HG02885 (cell line): ENCODE measurements at regions not wholly inside any gene's neighbourhood (a gene's known extent, or its start where the extent isn't known, plus 50 kb on each side); places are given as distances from the start of the nearest gene placed in this dataset.
A peak's percentile ranks its signal among the peaks of the same experiment; 100 is the strongest.

Experiments used
- ATAC-seq: cut with Tn5 transposase; IDR thresholded peaks from one replicate; pipeline ENCODE4 v1.9.1; 2021; ENCODE audit warnings: mild to moderate bottlenecking; ENCODE audit not compliant: unreplicated experiment, poor library complexity

DNA sequence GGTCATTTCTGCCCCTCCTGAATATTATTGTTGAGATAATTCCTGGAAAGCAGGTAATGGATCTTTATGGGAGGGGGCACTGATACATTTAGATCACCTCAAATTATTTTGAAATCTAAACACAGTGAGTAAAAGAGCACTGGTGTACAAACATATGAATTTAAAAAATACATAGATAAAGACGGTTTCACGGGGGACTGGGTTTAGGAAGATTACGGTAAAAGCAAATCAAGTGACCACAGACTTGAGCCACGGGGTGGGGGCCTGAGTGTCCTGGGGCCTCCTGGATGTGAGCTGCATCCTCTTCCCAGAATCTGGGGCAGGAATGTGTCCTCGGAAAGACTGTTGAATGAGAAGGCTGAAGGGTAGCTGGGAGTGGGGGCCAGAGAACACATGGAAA lies 219.1 kb upstream of the KLF6 start:
- no peak for ATAC-seq

DNA sequence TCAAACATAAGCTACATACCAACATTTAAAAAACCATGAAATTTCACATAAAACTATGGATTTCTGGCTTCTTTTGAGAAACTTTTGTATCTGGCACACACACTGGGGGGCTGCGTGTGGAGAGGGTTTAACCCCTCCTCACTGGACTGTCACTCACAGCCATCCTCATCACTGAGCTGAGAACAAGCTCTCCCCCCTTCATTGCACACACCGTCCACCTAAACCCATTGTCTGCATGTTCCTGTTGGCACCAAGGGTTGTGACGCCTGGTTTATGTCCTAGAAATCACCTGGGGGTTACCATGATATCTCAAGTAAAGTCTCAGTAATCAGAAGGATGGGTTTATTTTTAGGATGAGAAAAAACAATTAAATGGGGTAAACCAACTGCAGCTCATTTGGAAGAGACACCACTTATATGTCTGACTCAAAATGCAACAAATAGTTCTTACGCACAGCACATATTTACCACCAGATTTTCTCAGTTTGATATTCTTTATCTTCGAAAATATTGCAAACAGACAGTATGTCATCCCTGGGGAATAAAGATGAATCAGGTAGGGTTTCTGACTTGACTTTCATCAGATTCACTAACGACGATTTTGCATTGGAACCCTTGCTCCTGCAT lies 218.5 kb upstream of the KLF6 start:
- peak; percentile 55 for ATAC-seq

DNA sequence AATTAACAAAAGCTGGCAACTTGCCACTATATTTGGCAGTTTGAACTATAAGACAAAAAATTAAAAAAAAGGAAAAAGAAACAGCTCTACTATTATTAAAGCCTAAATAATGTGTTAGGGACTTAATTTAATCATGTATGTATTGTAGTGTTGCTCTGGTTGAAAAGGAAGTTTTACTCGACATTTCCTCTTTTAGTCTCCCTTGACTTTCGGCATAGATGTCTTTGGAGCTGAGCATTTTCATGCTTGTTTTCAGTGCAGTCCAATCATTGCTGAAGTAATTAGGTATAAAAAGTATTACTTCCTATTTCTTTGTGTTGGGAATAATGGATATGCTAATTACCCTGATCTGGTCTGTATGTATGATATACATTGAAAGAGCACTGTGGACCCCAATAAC lies 216.8 kb upstream of the KLF6 start:
- no peak for ATAC-seq

DNA sequence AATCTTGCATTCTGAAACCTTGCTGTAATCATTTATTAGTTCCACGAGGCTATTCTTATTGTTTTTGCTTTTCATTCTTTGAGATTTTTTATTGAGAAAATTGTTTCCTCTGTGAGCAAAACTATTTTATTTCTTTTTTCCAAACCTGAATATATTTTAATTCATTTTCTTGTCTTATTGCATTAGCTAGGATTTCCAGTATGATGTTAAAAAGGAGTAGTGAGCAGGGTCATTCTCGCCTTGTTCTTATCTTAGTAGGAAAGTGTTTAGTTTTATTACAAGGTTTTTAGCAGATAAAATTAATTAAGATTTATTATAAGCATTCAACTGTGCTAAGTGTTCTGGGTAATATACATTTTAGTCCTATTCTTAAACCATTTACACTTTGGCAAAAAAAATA lies 214.6 kb upstream of the KLF6 start:
- ATAC-seq = no peak

DNA sequence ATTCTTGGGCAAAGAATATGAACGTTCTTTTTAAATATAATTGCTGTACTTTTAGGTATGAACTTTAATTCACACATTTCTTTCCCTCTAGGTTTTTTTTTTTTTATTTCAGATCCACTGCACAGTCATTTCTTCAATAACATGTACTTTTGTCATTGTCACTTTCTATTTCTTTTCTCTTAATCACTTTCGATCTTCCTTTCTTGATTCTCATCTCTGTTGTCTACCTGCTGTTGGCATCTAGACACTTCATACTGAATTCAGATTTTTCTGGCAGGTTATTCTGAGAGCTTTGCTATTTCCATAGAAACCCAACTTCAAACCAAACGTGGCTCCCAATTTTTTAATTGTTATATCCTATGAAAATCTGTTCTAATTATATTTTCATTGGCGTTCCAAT lies 211.7 kb upstream of the KLF6 start:
- no peak for ATAC-seq

DNA sequence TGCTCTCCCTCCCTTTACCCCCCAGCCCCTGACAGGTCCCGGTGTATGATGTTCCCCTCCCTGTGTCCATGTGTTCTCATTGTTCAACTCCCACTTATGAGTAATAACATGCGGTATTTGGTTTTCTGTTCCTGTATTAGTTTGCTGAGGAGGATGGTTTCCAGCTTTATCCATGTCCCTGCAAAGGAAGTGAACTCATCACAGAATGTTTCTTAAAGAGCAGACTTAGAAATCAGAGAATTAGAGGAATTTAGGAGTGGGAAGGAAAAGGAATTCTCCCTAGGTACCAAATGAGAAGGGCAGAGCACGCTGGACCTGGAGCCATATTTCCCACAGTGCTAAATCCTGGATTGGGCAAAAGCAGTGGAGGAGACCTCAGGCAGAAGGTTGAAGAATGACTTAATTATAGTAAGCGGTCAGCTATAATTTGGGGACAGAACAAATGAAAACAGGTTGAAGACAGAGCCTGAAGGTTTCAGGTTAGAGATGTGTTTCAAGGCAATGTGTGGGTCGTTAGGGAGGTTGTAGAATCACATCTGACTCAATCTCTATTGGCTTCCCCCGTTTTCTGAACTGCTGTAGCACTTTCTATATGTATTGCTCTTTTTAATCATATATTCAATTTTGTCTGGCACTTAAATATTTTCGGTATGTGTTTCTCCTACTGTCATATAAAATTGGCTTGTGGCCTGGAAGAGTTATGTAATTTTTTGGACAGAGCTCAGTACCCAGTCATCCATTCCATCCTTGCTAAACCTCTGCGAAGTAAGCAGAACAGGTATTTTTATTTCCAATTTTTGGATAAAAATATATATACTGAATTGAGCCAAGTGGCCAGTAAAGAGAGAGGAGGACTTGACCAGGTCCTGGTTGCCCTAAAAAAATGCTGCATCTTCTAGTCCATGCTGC lies 210.5 kb upstream of the KLF6 start:
- ATAC-seq = no peak

DNA sequence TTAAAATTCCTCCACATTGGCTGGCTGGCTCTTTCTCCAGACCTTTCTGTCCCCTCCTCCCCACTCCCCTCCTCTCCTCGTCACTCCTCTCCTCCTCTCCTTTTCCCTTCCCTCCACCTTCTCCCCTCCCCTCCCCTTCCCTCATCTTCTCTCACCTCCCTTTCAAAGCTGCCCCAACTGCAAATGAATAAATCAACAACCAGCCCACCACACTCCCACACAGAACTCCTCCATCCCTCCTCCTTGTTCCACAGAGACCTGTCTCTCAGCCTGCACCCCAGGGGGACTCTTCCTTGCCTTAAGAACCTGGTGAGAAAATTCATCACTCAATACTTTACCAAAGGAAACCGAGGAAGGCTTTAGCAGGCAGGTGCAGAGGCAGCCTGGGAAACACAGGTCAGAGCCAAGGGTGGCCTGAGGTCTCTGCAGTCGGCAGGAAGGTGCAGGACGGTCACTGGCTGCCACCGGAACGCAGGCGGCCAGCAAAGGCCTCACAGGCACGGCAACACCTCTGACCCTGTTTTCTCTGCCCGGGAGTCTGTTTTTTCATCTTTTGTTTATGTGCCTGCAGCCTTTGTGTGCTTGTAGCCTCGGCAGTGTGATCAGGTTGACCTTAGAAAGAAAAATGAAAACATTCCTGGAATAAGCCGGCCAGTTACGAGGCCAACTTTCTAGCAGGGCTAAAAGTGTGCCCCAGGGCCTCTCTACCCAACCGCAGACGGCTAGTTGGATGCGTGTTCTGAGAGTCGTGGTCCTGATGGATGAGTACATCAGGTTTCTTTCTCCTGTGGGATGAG lies 207.6 kb upstream of the KLF6 start:
- no peak for ATAC-seq

DNA sequence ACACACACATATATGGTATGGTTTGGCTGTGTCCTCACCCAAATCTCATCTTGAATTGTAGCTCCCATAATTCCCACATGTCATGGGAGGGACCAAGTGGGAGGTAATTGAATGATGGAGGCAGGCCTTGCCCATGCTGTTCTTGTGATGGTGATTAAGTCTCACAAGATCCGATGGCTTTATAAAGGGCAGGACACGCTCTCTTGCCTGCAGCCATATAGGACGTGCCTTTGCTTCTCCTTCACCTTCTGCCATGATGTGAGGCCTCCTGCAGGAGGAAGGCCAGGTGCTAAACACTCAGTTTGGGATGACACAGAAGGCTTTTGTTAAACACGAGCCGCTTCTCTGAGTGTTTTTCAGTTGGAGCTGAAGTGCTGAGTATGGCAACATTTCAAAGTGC lies 205.3 kb upstream of the KLF6 start:
- no peak for ATAC-seq

DNA sequence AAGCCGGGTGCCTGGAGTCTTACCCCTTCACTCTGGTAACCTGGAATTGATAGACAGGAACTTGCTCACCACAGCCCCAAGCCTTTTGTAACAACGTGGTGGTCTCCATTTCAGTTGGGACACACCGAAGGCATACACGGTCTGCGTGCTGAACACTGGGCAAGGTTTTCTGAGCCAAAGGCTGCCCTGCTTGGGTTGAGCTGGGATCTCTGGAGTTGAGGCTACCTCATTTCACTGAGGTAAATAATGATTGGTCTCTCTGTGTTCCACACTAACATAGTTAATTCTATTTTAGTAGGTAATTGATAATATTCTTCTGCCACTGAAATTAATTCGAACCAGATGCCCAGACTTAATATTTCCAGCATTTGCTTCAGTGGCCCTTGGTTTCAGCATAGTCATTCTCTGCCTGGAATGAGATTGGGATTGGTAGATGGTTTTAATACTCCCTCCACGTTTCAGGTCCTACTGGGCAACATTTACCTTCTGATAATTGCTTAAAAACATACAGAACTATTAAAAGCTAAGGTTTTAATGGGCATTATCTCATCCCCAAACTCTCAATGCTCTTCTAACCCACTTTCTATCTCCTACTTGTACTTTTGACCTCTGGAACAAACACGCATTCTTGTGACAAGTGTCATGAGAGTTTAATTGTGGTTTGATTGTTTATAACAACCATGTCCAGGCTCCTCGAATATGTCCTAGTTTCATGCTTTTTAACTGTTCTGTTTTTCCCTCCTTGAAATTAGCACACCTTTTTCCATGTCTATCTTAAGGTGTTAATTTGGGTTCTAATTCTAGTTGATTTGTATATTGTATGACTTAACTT lies 202.3 kb upstream of the KLF6 start:
- ATAC-seq = no peak

DNA sequence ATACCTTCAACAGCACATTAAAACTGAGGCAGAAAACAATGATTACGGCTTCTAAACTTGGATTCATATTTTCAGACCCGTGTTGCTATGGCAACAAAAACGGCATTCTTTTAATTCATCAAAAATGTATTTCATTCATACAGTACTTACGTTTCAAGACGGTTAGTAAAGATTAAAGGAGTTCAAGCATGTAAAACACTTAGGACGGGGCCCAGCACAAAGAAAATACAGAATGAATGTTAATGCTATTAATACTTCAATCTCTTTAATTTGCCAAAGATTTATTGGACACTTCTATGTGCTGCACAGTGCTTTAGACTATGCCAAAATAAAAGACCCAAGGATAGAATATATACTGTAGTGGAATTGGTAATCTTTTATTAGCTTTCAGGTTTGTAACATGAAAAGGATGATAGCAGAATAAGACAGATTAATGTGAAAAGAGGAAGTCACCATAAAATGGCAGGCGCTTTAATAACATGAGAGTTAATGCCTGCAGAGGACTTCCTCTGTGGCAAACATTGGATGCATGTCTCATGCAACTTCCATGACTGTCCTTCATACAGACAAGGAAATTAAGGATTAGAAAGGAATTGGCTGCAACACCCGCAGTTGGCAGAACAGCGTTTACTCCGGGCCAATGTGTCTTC lies 201.6 kb upstream of the KLF6 start:
- no peak for ATAC-seq

DNA sequence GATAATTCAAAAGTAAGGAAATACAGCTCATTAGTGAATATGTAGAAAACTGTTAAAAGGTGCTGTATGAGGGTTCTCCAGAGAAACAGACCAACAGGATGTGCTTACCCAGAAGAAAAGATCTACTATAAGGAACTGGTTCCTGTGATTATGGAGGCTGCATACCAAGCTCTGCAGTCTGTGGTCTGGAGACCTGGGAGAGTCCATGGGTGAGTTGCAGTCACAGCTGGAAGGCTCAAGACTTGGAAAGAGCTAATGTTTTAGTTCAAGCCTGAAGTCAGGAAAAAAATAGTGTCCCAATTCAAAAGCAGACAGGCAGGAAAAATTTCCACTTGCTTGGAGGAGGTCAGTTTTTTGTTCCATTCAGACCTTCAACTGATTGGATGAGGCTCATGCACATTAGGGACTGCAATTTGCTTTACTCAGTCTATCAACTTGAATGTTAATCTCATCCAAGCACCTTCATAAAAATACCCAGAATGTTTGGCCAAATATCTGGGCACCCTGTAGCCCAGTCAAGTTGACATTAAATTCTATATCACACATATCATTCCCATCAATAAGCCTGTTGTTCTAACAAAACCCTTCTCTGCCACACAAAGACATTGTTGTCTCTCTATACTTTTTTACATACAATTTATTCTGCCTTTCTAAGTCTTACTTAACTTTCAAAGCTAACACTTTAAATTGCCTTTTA lies 197.9 kb upstream of the KLF6 start:
- ATAC-seq = no peak

DNA sequence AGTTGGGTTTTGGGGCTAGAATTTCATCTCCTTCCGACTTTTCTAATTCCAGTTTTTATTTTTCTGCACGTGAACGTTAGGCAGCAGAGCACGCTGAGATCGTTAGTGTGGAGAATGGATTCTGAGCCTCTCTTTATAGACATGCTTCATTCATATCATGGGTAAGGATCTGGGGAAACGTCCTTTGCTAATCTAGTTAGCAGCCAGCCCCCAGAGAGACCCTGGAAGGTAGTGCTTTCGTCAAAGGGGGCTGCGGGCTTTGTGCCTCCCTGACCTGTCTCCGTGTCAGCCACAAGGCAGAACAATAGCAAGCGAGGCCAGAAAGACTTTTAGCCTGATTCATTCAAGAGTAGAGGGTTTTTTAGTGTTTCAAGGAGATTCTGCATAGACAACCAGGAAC lies 196.3 kb upstream of the KLF6 start:
- ATAC-seq = no peak

DNA sequence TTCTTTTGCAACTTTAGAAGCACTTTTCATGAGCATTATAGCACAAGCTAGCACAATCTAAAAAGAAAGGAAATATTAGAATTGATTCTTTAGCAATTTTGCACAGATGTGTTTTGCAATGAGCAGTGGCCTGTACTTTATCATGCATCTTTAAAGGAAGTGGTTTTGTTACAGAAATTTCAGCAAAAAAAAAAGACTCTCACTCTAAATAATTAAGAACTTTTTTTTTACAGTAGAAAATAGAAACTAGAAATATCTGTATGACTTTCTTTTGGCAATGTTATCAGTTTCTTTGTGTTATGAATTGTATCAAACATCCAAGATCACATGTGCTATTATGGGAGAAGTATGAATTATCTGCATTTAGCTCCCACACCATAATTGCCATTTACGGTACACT lies 195.7 kb upstream of the KLF6 start:
- no peak for ATAC-seq

DNA sequence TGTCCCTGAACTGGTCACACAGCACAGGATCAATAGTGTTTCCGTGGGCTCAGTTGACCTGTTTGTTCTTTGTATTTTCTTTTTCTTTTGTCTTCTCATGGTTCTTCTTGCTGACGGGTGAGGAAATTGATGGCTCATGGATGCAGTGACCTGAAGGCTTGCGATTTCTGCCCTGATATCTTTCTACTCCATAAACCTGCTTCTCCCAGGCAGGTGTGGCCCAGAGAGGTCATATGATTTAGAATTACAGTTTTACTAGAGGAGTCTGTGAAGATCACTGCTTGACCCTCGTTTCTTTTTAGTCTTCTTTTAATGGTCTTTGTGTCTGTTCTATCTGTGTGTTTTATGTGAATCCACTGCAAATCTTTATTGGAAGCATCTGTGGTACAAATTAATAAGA lies 195.1 kb upstream of the KLF6 start:
- ATAC-seq = no peak

DNA sequence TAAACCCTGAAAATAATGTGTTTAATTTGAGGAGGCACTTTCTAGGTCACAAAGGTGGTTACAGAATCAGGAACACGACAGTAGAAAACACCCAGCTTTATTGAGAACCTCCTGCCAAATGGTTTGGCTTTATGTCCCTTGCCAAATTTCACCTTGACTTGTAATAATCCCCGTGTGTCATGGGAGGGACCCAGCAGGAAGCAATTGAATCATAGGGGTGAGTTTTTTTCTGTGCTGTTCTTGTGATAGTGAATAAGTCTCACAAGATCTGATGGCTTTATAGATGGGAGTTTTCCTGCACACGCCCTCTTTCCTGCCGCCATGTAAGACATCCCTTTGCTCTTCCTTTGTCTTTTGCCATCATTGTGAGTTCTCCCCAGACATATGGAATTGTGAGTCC lies 193.8 kb upstream of the KLF6 start:
- ATAC-seq = no peak

DNA sequence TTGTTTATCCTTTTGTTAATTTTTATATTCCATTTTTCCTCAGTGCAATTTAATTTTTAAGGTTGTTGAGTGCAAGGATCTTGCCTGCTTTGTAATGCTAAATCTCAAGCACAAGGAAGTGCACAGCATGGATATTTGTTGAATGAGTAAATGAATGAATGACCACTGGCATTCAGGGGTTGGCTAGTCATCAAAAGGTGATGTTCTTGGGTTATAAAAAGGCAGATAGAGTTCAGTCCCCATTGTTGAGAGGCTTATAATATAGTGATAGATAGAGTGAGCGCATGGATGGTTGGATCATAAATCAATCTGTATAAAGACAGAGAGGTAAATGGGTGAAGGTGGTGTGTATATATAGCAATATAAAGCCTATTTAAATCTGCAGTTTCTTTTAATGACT lies 193.2 kb upstream of the KLF6 start:
- ATAC-seq = no peak

DNA sequence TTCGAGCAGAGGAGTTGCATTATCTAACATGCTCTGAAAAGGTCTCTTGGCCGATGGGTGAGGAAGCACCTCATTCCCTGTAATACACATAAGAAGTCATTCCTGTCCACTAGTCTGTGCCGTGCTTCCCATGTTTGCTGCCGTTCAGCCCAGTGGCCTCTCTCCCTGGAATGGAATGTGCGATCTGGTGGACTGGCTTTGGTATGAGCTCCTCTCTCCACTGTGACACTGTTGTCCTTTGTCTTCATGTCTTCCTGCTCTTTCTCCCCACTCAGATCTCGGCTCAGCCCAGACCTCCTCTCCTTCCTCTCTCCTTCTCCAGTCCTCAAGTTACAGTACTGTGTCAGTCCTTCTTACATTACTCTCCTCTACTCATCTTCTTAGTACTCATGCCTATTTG lies 192.8 kb upstream of the KLF6 start:
- no peak for ATAC-seq

DNA sequence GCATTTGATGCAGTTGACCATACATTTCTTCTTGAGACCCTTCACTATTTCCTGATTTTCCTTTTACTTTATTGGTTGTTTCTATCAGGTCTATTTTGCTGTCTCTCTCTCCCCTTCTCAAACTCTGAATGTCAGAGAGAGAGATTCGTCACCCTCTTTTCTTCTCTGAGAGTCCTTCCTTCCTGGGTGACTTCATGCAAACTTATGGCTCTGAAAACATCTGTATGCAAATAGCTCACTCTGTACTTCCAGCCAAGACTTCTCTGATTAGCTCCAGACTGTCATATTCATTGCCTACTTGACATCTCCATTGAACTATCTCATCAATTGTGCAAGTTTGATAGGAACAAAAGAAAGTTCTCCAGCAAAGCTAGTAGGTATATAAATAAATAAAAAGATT lies 191.7 kb upstream of the KLF6 start:
- ATAC-seq = no peak

DNA sequence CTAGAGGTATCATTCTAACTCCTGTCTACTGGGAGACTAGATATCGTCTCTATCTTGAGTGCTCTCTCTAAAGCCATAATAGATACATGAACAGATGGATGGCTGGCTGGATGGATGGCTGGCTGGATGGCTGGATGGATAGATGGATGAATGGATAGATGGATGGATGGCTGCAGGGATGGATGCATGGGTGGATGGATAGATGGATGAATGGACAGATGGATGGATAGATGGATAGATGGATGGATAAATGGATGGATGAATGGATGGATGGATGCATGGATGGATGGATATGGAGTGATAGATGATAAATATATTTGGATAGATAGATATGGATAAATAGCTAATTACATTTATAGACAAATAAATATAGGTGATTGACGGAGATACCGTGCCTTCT lies 191.2 kb upstream of the KLF6 start:
- ATAC-seq = no peak
